ENCODE measurements at regions not wholly inside any gene's neighbourhood (a gene's known extent, or its start where the extent isn't known, plus 50 kb on each side); places are given as distances from the start of the nearest gene placed in this dataset.
"Not testable (repeated sequence)": the region's sequence is repeated elsewhere in the genome, so short reads cannot be mapped to it uniquely, and the experiment has no call there.

DNA sequence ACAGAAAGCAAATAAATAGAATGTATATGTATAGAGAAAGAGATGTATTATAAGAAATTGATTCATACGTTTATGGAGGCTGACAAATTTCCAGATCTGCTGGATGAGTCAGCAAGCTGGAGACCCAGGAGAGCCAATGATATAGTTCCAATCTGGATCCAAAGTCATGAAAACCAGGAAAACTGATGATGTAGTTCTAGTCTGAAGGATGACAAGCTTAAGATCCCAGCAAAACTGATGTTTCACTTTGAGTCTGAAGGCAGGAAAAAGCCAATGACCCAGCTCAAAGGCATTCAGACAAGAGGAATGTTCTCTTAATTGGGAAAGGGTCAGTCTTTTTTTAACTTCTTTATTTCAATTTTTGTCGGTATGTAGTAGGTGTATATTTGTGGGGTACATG, 102.6 kb downstream of the LHFPL1 start:
- no peak for DNase-seq

DNA sequence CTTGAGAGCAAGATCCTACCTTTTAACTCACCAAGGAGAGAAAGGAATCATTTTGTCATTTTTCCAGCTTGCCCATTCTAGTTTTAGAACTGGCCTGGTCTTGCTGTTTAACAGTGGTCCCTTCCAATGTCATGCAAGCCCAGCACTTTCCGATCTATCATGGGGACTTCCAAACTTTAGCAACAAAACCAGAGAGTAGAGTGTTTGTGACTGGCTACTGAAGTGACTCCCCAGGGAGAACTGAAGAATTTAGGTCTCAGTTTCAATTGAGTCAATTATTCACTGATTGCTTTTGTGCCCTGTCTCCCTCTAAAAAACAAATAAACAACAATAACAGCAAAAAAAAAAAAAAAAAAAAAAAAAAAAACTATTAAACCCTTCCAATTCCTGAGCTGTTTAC, 108.3 kb downstream of the LHFPL1 start:
- no peak for DNase-seq

- DNase-seq, result no peak
These were observed 123.9 kb downstream of the LHFPL1 start for GRCh38 chrX:112555831-112556230.

- no peak for DNase-seq
These were observed 134.7 kb downstream of the LHFPL1 start for GRCh38 chrX:112545051-112545450.

- DNase-seq, result no peak
These were observed 143.2 kb downstream of the LHFPL1 start for GRCh38 chrX:112536544-112536943.

DNA sequence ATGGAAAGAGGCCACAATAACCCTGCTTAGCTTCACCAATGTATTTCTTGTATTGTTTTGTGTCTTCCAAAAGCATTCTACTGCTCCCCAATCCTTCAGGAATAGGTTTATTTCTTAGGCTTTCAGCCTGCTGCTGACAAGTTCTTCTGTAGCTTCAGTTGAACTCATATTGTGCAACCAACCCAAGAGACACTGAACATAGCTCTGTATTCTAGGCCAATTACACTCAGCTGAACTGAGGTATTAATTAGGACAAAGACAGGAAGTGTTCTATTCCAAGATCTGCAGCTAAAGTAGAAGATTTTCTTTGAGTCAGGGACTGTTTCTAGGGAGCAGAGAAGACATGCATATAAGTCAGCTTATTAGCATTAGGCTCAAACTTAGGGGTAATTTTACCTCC, 151.8 kb downstream of the LHFPL1 start:
- DNase-seq, result no peak

DNA sequence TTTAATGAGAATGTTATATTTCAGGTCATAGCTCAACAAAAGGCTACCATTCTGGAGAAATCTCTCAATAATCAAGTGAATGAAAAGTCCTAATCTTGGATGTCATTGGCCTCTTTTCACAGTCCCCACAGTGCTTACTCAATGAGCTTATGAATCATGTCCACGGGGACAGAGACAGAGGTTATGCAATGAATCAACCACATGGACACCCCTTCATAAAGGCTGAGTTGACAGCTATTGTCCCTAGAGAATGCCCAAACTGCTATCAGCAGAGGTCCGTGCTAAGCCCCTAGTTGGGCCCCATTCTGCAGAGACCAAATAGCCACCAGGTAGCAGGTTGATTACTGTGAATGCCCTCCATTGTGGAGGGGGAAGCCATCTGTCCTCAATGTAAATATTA, 158.1 kb downstream of the LHFPL1 start:
- DNase-seq, result no peak

DNA sequence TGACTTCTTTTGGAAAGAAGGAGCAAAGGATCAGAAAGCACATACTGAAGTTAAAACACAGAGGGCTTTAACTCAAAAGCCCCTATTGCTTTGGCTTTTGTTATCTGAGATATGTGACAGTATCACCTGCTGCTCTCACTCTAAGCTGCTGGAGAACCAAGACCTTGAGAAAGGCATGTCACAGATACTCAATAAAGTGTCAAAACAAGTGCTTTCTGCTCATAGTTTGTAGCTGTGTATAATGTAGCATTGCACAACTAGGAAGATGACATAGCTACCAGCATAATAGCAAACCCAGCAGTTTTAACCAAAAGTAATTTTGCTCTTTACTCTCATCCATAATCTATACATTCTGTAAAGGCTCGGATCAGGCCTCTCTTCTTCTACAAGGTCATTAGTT, 159.6 kb downstream of the LHFPL1 start:
- DNase-seq, result no peak

- no peak for DNase-seq
These were observed 166.6 kb downstream of the LHFPL1 start for GRCh38 chrX:112513154-112513553.

DNA sequence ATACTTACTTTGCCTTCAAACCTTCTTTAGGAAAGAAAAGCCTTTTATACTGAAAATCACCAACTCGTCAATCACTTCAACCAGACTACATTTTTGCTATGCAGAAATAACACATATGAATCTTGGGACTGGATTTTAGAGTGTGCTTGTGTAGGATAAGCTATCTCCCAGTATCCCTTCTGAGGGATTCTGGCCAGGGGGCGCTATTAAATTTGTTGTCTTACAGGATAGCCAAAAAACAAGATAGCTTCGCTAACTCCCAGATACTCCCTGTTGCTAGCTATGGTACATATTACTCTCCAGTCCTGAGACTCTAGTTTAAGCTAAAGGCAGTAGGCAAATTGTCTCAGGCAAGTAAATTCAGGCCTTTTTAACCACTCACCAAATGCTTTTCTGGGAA, 167.2 kb downstream of the LHFPL1 start:
- DNase-seq, result no peak

DNA sequence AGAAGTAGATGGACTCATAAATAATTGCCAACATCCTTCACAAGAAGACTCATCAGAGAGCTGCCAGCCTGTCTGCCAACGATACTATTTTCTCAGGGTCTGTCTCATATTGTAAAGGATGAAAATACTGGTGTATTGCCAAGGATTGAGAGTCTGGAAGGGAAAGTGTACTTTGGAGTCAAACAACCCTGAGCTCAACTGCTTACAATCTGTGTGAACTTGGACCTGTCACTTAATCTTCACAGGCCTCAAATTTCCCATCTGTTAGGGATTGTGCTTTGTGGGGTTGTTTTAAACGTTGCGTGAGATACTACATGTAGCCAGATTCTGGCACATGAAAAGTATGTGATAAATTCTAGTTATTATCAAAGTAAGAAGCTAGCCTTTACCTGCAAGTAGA, 169.1 kb downstream of the LHFPL1 start:
- no peak for DNase-seq

- no peak for DNase-seq
These were observed 202.1 kb downstream of the LHFPL1 start for GRCh38 chrX:112477653-112478052.

GRCh38 chrX:112473654-112474053, 206.1 kb downstream of the LHFPL1 start:
- no peak for DNase-seq

- no peak for DNase-seq
These were observed 209.2 kb downstream of the LHFPL1 start for GRCh38 chrX:112470551-112470950.

DNA sequence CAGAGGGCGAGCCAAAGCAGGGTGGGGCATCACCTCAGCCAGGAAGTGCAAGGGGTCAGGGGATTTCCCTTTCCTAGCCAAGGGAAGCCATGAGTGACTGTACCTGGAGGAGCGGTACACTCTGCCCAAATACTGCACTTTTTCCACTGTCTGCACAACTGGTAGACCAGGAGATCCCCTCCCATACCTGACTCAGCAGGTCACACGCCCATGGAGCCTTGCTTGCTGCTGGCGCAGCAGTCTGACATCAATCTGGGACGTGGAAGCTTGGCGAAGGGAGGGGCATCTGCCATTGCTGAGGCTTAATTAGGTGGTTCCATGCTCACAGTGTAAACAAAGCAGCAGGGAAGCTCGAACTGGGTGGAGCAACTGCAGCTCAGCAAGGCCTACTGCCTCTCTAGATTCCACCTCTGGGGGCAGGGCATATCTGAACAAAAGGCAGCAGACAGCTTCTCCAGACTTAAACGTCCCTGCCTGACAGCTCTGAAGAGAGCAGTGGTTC, 217.7 kb downstream of the LHFPL1 start:
- DNase-seq, result not testable (repeated sequence)

DNA sequence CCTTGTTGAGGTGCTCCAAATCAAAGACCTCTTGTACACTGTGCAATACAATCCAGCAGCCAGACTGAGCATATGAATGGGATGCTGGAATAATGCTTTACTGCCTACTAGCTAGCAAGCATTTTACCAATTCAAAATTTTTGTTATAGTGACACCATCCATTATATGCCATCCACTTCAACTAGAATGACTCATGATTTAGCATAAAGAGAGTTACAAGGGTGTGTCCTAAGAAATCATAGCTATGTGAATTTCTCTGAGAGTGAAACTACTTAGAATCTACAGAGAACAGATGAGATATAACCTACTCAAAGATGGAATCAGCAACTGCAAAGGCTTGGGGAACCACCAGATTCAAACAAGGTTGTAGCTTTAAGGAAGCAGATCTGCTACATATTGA, 221.9 kb downstream of the LHFPL1 start:
- no peak for DNase-seq

GRCh38 chrX:112450810-112451209, 228.9 kb downstream of the LHFPL1 start:
- DNase-seq, result no peak

- DNase-seq, result no peak
These were observed 239.5 kb downstream of the LHFPL1 start for GRCh38 chrX:112440277-112440676.

DNA sequence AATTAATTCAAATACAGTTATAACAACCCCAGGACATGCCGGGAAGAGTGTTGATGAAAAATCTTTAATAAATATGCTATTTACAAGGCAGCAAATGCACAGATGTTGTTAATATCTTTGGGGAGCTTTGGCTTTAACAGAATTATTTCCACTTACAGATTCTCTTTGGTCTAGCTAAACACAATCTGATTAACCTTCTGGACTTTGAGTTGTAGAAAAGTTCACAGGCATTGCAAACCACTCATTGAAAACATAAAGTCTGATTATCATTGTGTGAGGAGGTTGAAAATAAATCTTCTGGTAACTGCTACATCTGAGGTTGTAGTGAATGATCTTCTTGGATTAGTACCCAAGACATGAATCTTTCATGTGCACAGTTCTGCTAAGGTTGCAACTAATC, 255.6 kb downstream of the LHFPL1 start:
- no peak for DNase-seq

- DNase-seq, result no peak
These were observed 288.4 kb downstream of the LHFPL1 start for GRCh38 chrX:112391313-112391712.

- peak; percentile 75 for DNase-seq
These were observed 298.0 kb downstream of the LHFPL1 start for GRCh38 chrX:112381649-112382298.

DNA sequence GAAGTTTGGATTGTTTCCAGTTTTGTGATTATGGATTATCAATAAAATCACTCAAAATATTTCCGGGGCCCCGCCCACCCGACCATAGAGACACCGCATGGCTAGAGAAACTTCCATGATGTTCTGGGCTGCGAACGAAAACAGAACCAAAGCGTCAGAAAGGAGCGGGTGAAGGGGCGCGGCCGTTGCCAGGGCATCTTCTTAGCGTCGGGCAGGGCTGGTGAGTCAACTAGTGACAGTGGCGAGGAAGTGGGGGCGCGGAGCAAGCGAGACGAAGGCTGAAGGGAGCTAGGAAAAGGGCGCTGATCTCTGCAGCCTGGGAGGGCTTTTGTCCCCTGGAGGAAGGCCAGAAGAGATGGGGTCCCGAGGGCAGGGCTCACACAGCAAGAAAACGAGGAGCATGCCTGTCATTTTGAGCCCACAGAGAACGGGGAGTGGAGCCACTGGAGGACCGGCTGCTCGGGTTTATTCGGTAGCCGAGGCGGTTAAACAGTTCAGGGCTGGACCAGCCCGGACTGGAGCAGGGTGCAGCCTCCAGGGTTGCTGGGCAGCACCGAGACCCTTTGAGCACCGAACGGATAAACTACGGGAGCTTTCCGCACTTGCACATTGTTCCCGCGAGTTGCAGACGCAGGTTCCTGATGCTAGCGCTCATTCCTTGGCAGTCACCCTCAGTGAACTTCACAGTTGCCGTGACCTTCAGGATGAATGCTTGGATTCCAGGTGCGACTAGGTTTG, 298.1 kb upstream of the TRPC5 start:
- DNase-seq, result no peak

- no peak for DNase-seq
These were observed 294.9 kb upstream of the TRPC5 start for GRCh38 chrX:112377481-112377880.

DNA sequence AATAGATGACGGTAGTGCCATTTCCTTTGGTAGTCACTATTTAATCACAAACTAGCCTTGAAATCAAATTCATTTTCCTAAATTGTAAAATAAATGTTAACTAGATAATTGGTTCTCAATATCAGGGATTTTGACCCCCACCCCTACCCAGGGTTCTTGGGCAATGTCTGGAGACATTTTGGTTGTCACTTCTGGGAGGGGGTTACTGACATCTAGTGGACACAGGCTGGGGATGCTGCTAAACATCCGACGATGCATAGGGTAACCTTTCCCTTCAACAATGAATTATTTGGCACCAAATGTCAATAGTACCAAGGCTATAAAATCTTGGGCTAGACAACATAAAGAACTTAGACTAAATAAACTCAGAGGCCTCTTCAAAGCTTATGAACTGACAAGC, 285.8 kb upstream of the TRPC5 start:
- DNase-seq, result no peak

DNA sequence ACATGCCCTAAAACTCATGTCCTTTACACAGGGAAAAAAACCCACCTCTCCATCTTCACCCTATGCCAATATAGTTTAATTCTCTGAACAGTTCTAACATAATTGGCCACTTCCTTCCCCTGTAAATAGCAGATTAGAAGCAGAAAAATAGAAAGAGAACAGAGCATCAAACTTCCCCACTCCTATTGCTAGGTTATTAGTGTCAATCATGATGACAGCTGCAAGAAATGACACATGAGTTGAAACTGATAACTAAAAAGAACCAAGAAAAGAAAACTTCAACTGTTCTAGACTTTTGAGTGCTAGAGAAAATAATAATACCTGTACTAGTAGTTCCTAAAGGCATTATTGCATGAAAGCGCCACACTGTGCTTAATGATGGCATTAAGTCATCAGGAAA, 284.5 kb upstream of the TRPC5 start:
- no peak for DNase-seq

Measured in NCI-H524 treated with DMSO at 0.1 percent for 48 hours (cell line).